ENCODE measurements at regions not wholly inside any gene's neighbourhood (a gene's known extent, or its start where the extent isn't known, plus 50 kb on each side); places are given as distances from the start of the nearest gene placed in this dataset.

DNA sequence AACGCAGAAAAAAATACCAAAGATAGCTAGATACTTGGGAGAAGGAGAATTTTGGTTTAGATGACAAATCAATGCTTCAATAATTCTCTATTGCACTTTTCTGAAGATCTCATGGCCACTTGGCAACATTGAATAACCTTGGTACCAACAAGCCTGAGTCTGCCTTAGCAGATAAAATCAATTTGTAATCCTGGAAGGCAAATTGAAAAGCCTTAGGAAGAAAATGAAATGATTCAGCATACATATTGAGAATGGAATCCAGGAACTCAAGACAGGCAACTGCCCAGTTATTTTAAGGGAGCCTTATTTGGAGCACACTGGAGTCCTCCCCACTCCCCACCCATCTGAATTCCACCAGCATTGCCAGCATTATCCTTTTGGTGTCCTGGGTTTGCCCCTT lies 109.3 kb upstream of the SOX9 start:
- TF ChIP-seq CTCF (IDR thresholded peaks at IDR 0.05; ENCODE audit: low read depth, low read length, missing input control) = no peak
- no peak for TF ChIP-seq SP1 (IDR thresholded peaks at IDR 0.05)
- no peak for TF ChIP-seq TAF1 (conservative IDR thresholded peaks at IDR 0.05)
- TF ChIP-seq RAD21 (IDR thresholded peaks at IDR 0.05) = no peak
- TF ChIP-seq, protein P1, sequence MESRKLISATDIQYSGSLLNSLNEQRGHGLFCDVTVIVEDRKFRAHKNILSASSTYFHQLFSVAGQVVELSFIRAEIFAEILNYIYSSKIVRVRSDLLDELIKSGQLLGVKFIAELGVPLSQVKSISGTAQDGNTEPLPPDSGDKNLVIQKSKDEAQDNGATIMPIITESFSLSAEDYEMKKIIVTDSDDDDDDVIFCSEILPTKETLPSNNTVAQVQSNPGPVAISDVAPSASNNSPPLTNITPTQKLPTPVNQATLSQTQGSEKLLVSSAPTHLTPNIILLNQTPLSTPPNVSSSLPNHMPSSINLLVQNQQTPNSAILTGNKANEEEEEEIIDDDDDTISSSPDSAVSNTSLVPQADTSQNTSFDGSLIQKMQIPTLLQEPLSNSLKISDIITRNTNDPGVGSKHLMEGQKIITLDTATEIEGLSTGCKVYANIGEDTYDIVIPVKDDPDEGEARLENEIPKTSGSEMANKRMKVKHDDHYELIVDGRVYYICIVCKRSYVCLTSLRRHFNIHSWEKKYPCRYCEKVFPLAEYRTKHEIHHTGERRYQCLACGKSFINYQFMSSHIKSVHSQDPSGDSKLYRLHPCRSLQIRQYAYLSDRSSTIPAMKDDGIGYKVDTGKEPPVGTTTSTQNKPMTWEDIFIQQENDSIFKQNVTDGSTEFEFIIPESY (IDR thresholded peaks at IDR 0.05) = no peak
- no peak for TF ChIP-seq MAX (IDR thresholded peaks at IDR 0.05)
- TF ChIP-seq ATF3 (IDR thresholded peaks at IDR 0.05) = no peak
- no peak for TF ChIP-seq YY1 (IDR thresholded peaks at IDR 0.05)
- no peak for TF ChIP-seq GABPA (IDR thresholded peaks at IDR 0.05 in 1 of 2, conservative IDR thresholded peaks at IDR 0.05 in 1 of 2)

Measured in liver (tissue), 3 donors.